Neural cell (in vitro differentiated cells): ENCODE measurements at regions not wholly inside any gene's neighbourhood (a gene's known extent, or its start where the extent isn't known, plus 50 kb on each side); places are given as distances from the start of the nearest gene placed in this dataset.

Experiments used
- POLR2AphosphoS5 ChIP-seq: IDR thresholded peaks from 2 replicates; pipeline ENCODE4 v1.6.1; 2012
- TF ChIP-seq, protein P1 (sequence below): fragments of 450-650 bp; IDR thresholded peaks from 2 replicates; pipeline ENCODE4 v1.5.1; 2014; ENCODE audit warnings: antibody characterized with exemption, mild to moderate bottlenecking, moderate library complexity; ENCODE audit not compliant: poor library complexity, severe bottlenecking
- TF ChIP-seq, protein P2 (sequence below): IDR thresholded peaks from 2 replicates; pipeline ENCODE4 v1.6.1; 2012; ENCODE audit warnings: borderline replicate concordance

DNA sequence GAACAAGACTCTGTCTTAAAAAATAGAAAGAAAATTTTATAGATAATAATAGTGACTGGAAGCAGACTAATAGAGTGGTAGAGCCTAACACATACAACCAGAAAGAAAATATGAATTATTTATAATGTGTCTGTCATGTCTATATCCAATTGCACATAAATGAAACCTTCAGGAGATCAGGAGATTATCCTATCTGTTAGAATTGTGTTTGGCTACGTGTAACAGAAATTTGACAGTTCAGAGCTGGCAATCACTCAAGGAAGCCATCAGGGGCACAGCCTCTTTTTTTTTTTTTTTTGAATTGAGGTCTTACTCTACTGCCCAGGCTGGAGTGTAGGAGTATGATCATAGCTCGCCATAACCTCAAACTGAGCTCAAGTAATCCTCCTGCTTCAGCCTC, 157.2 kb downstream of the TGFB2 start:
- TF ChIP-seq, protein P1, sequence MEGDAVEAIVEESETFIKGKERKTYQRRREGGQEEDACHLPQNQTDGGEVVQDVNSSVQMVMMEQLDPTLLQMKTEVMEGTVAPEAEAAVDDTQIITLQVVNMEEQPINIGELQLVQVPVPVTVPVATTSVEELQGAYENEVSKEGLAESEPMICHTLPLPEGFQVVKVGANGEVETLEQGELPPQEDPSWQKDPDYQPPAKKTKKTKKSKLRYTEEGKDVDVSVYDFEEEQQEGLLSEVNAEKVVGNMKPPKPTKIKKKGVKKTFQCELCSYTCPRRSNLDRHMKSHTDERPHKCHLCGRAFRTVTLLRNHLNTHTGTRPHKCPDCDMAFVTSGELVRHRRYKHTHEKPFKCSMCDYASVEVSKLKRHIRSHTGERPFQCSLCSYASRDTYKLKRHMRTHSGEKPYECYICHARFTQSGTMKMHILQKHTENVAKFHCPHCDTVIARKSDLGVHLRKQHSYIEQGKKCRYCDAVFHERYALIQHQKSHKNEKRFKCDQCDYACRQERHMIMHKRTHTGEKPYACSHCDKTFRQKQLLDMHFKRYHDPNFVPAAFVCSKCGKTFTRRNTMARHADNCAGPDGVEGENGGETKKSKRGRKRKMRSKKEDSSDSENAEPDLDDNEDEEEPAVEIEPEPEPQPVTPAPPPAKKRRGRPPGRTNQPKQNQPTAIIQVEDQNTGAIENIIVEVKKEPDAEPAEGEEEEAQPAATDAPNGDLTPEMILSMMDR = no peak
- TF ChIP-seq, protein P2, sequence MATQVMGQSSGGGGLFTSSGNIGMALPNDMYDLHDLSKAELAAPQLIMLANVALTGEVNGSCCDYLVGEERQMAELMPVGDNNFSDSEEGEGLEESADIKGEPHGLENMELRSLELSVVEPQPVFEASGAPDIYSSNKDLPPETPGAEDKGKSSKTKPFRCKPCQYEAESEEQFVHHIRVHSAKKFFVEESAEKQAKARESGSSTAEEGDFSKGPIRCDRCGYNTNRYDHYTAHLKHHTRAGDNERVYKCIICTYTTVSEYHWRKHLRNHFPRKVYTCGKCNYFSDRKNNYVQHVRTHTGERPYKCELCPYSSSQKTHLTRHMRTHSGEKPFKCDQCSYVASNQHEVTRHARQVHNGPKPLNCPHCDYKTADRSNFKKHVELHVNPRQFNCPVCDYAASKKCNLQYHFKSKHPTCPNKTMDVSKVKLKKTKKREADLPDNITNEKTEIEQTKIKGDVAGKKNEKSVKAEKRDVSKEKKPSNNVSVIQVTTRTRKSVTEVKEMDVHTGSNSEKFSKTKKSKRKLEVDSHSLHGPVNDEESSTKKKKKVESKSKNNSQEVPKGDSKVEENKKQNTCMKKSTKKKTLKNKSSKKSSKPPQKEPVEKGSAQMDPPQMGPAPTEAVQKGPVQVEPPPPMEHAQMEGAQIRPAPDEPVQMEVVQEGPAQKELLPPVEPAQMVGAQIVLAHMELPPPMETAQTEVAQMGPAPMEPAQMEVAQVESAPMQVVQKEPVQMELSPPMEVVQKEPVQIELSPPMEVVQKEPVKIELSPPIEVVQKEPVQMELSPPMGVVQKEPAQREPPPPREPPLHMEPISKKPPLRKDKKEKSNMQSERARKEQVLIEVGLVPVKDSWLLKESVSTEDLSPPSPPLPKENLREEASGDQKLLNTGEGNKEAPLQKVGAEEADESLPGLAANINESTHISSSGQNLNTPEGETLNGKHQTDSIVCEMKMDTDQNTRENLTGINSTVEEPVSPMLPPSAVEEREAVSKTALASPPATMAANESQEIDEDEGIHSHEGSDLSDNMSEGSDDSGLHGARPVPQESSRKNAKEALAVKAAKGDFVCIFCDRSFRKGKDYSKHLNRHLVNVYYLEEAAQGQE = no peak
- peak; percentile 84 for TF ChIP-seq POLR2AphosphoS5
